ENCODE measurements at regions not wholly inside any gene's neighbourhood (a gene's known extent, or its start where the extent isn't known, plus 50 kb on each side); places are given as distances from the start of the nearest gene placed in this dataset.

DNA sequence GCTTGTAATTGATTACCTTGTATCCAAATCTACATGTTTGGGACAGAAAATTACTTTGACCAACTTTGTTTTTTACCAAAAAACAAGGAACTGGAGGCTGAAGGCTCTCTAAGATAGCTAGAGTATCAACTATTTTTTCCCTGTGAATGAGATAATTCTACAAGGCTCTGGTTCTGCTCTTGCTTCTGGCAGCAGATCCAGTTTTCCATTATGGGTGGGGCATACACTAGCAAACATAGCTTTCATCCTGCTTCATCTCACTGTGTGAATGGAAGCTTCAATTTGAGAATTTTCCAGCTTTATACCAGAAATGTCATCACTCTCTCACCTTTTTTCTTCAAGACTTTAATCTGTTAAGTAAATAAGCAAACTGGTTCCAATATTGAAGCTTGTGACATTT lies 249.7 kb downstream of the RPRM start:
- TF ChIP-seq, protein P1, sequence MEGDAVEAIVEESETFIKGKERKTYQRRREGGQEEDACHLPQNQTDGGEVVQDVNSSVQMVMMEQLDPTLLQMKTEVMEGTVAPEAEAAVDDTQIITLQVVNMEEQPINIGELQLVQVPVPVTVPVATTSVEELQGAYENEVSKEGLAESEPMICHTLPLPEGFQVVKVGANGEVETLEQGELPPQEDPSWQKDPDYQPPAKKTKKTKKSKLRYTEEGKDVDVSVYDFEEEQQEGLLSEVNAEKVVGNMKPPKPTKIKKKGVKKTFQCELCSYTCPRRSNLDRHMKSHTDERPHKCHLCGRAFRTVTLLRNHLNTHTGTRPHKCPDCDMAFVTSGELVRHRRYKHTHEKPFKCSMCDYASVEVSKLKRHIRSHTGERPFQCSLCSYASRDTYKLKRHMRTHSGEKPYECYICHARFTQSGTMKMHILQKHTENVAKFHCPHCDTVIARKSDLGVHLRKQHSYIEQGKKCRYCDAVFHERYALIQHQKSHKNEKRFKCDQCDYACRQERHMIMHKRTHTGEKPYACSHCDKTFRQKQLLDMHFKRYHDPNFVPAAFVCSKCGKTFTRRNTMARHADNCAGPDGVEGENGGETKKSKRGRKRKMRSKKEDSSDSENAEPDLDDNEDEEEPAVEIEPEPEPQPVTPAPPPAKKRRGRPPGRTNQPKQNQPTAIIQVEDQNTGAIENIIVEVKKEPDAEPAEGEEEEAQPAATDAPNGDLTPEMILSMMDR (IDR thresholded peaks at IDR 0.05): no peak
- no peak for TF ChIP-seq ZFX (IDR thresholded peaks at IDR 0.05; ENCODE audit: borderline replicate concordance)

Data from 22Rv1 (cell line).